Suprapubic skin (tissue), 4 donors: ENCODE measurements at regions not wholly inside any gene's neighbourhood (a gene's known extent, or its start where the extent isn't known, plus 50 kb on each side); places are given as distances from the start of the nearest gene placed in this dataset.

Experiments used
- DNase-seq, 2 donors: peaks; one replicate each; pipeline ENCODE4 v3.0.0-alpha.2; 2019; ENCODE audit warnings: low spot score in 2 of 2
- H3K27ac ChIP-seq: fragments of 200-600 bp; sonication (generic); one replicate; pipeline ENCODE4 v1.5.1; 2019
- H3K27me3 ChIP-seq: fragments of 200-600 bp; sonication (generic); one replicate; pipeline ENCODE4 v1.5.1; 2019
- H3K36me3 ChIP-seq: fragments of 200-600 bp; sonication (generic); one replicate; pipeline ENCODE4 v1.5.1; 2019
- H3K4me1 ChIP-seq: fragments of 200-600 bp; sonication (generic); one replicate; pipeline ENCODE4 v1.5.1; 2019
- H3K4me3 ChIP-seq: fragments of 200-600 bp; sonication (generic); one replicate; pipeline ENCODE4 v1.5.1; 2019; ENCODE audit warnings: mild to moderate bottlenecking
- H3K9me3 ChIP-seq: fragments of 200-600 bp; sonication (generic); one replicate; pipeline ENCODE4 v1.5.1; 2019
- CTCF ChIP-seq, 2 donors: fragments of 200-600 bp in 1 of 2; fragments of 450-650 bp in 1 of 2; sonication (generic) in 1 of 2; IDR thresholded peaks; one replicate each; pipeline ENCODE4 v1.5.1; 2016 to 2019; ENCODE audit warnings: antibody characterized with exemption in 2 of 2, mild to moderate bottlenecking in 1 of 2, moderate library complexity in 1 of 2
- EP300 ChIP-seq: sonication (generic); formaldehyde crosslinking; IDR thresholded peaks from one replicate; pipeline ENCODE4 v1.6.1; 2017; ENCODE audit warnings: antibody characterized with exemption
- POLR2A ChIP-seq, 2 donors: fragments of 450-650 bp; IDR thresholded peaks; one replicate each; pipeline ENCODE4 v1.6.1; 2017; ENCODE audit warnings: antibody characterized with exemption in 2 of 2, mild to moderate bottlenecking in 2 of 2, moderate library complexity in 2 of 2
- POLR2AphosphoS5 ChIP-seq, 3 donors: sonication (generic); formaldehyde crosslinking; IDR thresholded peaks; one replicate each; pipeline ENCODE4 v1.6.1; 2017; ENCODE audit warnings: antibody characterized with exemption in 3 of 3
- WGBS: methylation state at CpG from one replicate; pipeline ENCODE4 v1.1.5; 2018; 5-methylcytosine and 5-hydroxymethylcytosine counted together

GRCh38 chr21:25092441-25093011 lies 514.8 kb downstream of the MRPL39 start:
- TF ChIP-seq EP300 (no peak), POLR2AphosphoS5 (IDR thresholded peaks at IDR 0.05) (no peak), CTCF (IDR thresholded peaks at IDR 0.05) (no peak), POLR2A (IDR thresholded peaks at IDR 0.05) (no peak)
- no peak for DNase-seq
- 91% methylated on average over 6 of the region's 8 CpGs for WGBS

GRCh38 chr21:25081096-25081495 lies 526.2 kb downstream of the MRPL39 start:
- no peak for DNase-seq
- H3K4me3 ChIP-seq = no peak overlapping the region
- no peaks in the 10 kb centered on the region for H3K36me3 ChIP-seq
- no peaks in the 10 kb centered on the region for H3K9me3 ChIP-seq
- H3K27me3 ChIP-seq = no peaks in the 10 kb centered on the region
- no peak overlapping the region for H3K27ac ChIP-seq
- H3K4me1 ChIP-seq = no peaks in the 10 kb centered on the region
- WGBS = 82% methylated on average over 4 of the region's 4 CpGs
- TF ChIP-seq EP300 = no peak
- TF ChIP-seq POLR2A (IDR thresholded peaks at IDR 0.05) = no peak
- TF ChIP-seq POLR2AphosphoS5 (IDR thresholded peaks at IDR 0.05) = no peak
- TF ChIP-seq CTCF (IDR thresholded peaks at IDR 0.05) = no peak

More at GRCh38 chr21:25092441-25093011, 514.8 kb downstream of the MRPL39 start:
- no peaks in the 10 kb centered on the region for H3K4me1 ChIP-seq
- no peaks in the 10 kb centered on the region for H3K27me3 ChIP-seq
- H3K4me3 ChIP-seq = no peak overlapping the region
- no peak overlapping the region for H3K27ac ChIP-seq
- no peaks in the 10 kb centered on the region for H3K36me3 ChIP-seq
- H3K9me3 ChIP-seq = peaks cover 5% of the 10 kb centered on the region

GRCh38 chr21:25080661-25081060 lies 526.6 kb downstream of the MRPL39 start:
- TF ChIP-seq POLR2A (IDR thresholded peaks at IDR 0.05) (no peak), POLR2AphosphoS5 (IDR thresholded peaks at IDR 0.05) (no peak), EP300 (no peak), CTCF (IDR thresholded peaks at IDR 0.05) (no peak)
- Histone ChIP-seq H3K4me3 (no peak overlapping the region), H3K36me3 (no peaks in the 10 kb centered on the region), H3K27me3 (no peaks in the 10 kb centered on the region), H3K27ac (no peak overlapping the region), H3K4me1 (no peaks in the 10 kb centered on the region), H3K9me3 (no peaks in the 10 kb centered on the region)
- WGBS = 67% methylated on average over 1 of the region's 1 CpG
- DNase-seq = no peak

GRCh38 chr21:25080141-25080540 lies 527.1 kb downstream of the MRPL39 start:
- TF ChIP-seq POLR2A (IDR thresholded peaks at IDR 0.05) (no peak), CTCF (IDR thresholded peaks at IDR 0.05) (no peak), POLR2AphosphoS5 (IDR thresholded peaks at IDR 0.05) (no peak), EP300 (no peak)
- Histone ChIP-seq H3K27ac (no peak overlapping the region), H3K4me1 (no peaks in the 10 kb centered on the region), H3K27me3 (no peaks in the 10 kb centered on the region), H3K4me3 (no peak overlapping the region), H3K9me3 (no peaks in the 10 kb centered on the region), H3K36me3 (no peaks in the 10 kb centered on the region)
- 33% methylated on average over 1 of the region's 1 CpG for WGBS
- no peak for DNase-seq

- Histone ChIP-seq H3K9me3 (no peaks in the 10 kb centered on the region), H3K4me3 (no peak overlapping the region), H3K4me1 (no peaks in the 10 kb centered on the region), H3K27me3 (no peaks in the 10 kb centered on the region), H3K36me3 (no peaks in the 10 kb centered on the region), H3K27ac (no peak overlapping the region)
- no peak for TF ChIP-seq POLR2AphosphoS5 (IDR thresholded peaks at IDR 0.05)
- no peak for TF ChIP-seq EP300
- no peak for TF ChIP-seq CTCF (IDR thresholded peaks at IDR 0.05)
- no peak for TF ChIP-seq POLR2A (IDR thresholded peaks at IDR 0.05)
- 69% methylated on average over 3 of the region's 3 CpGs for WGBS
- no peak for DNase-seq
Observed at GRCh38 chr21:25079053-25079452, 528.2 kb downstream of the MRPL39 start.
